Activated T-helper 2 cell treated with anti-CD3 and anti-CD28 coated beads, Interferon-gamma antibody, Interleukin-2, Interleukin-4, amounts not matched to agents 10 μg/mL and 5 μg/mL and 100 μg/mL, durations not matched to agents 14 hours and 24 hours and 36 hours (primary cell): ENCODE measurements at regions not wholly inside any gene's neighbourhood (a gene's known extent, or its start where the extent isn't known, plus 50 kb on each side); places are given as distances from the start of the nearest gene placed in this dataset.

Experiments
- DNase-seq: peaks from one replicate; pipeline ENCODE4 v3.0.0; 2021; ENCODE audit warnings: low spot score
- H3K27ac Mint-ChIP-seq: one replicate; pipeline ENCODE4 v1.8.0; 2021; ENCODE audit warnings: mixed read lengths
- H3K27me3 Mint-ChIP-seq: one replicate; pipeline ENCODE4 v1.8.0; 2021; ENCODE audit warnings: low read depth, mixed read lengths
- H3K36me3 Mint-ChIP-seq: one replicate; pipeline ENCODE4 v1.8.0; 2021; ENCODE audit warnings: low read depth, mixed read lengths
- H3K4me1 Mint-ChIP-seq: one replicate; pipeline ENCODE4 v1.8.0; 2021; ENCODE audit warnings: low read depth, mixed read lengths
- H3K4me3 Mint-ChIP-seq: one replicate; pipeline ENCODE4 v1.8.0; 2021; ENCODE audit warnings: low read depth, mild to moderate bottlenecking, moderate library complexity, mixed read lengths
- H3K9me3 Mint-ChIP-seq: one replicate; pipeline ENCODE4 v1.8.0; 2021; ENCODE audit warnings: mixed read lengths
- intact Hi-C: fragments of 100-400 bp; cut with micrococcal nuclease; formaldehyde crosslinking; loops from one replicate; pipeline ENCODE4 v1.15.1; 2023

- Mint-ChIP-seq H3K4me3 (no peak overlapping the region), H3K27ac (no peak overlapping the region), H3K36me3 (no peaks in the 10 kb centered on the region), H3K27me3 (no peaks in the 10 kb centered on the region), H3K4me1 (no peaks in the 10 kb centered on the region), H3K9me3 (no peaks in the 10 kb centered on the region)
- no peak for DNase-seq
- intact Hi-C loops = no loop called here
These were observed 491.7 kb downstream of the DHX35 start for GRCh38 chr20:39453890-39454289.

- no peaks in the 10 kb centered on the region for H3K4me1 Mint-ChIP-seq
- intact Hi-C loops = no loop called here
- H3K27ac Mint-ChIP-seq = no peak overlapping the region
These were observed 490.6 kb downstream of the DHX35 start for GRCh38 chr20:39452583-39453340.

GRCh38 chr20:39451386-39451785, 489.2 kb downstream of the DHX35 start:
- no peaks in the 10 kb centered on the region for H3K36me3 Mint-ChIP-seq
- no peaks in the 10 kb centered on the region for H3K27me3 Mint-ChIP-seq
- no peaks in the 10 kb centered on the region for H3K9me3 Mint-ChIP-seq
- H3K27ac Mint-ChIP-seq = no peak overlapping the region
- no peaks in the 10 kb centered on the region for H3K4me1 Mint-ChIP-seq
- intact Hi-C loops = no loop called here
- no peak for DNase-seq
- no peak overlapping the region for H3K4me3 Mint-ChIP-seq

More at GRCh38 chr20:39452583-39453340, 490.6 kb downstream of the DHX35 start:
- DNase-seq = no peak
- Mint-ChIP-seq H3K9me3 (no peaks in the 10 kb centered on the region), H3K4me3 (no peak overlapping the region), H3K27me3 (no peaks in the 10 kb centered on the region), H3K36me3 (no peaks in the 10 kb centered on the region)

GRCh38 chr20:39446397-39446796, 484.3 kb downstream of the DHX35 start:
- Mint-ChIP-seq H3K27ac (no peak overlapping the region), H3K9me3 (no peaks in the 10 kb centered on the region), H3K4me1 (no peaks in the 10 kb centered on the region), H3K36me3 (no peaks in the 10 kb centered on the region), H3K4me3 (no peak overlapping the region), H3K27me3 (no peaks in the 10 kb centered on the region)
- DNase-seq = no peak
- intact Hi-C loops = no loop called here

GRCh38 chr20:39445095-39445494, 483.0 kb downstream of the DHX35 start:
- Mint-ChIP-seq H3K27ac (no peak overlapping the region), H3K4me1 (no peaks in the 10 kb centered on the region), H3K27me3 (no peaks in the 10 kb centered on the region), H3K9me3 (no peaks in the 10 kb centered on the region), H3K4me3 (no peak overlapping the region), H3K36me3 (no peaks in the 10 kb centered on the region)
- no peak for DNase-seq
- intact Hi-C loops = no loop called here

GRCh38 chr20:39433466-39433865, 471.3 kb downstream of the DHX35 start:
- Mint-ChIP-seq H3K9me3 (peaks cover 4% of the 10 kb centered on the region), H3K27me3 (no peaks in the 10 kb centered on the region), H3K36me3 (no peaks in the 10 kb centered on the region), H3K27ac (no peak overlapping the region), H3K4me3 (no peak overlapping the region), H3K4me1 (no peaks in the 10 kb centered on the region)
- intact Hi-C loops = no loop called here
- no peak for DNase-seq

GRCh38 chr20:39431091-39431880, 469.1 kb downstream of the DHX35 start:
- no peak for DNase-seq
- Mint-ChIP-seq H3K36me3 (no peaks in the 10 kb centered on the region), H3K9me3 (peaks cover 4% of the 10 kb centered on the region), H3K4me1 (no peaks in the 10 kb centered on the region), H3K27ac (no peak overlapping the region), H3K4me3 (no peak overlapping the region), H3K27me3 (no peaks in the 10 kb centered on the region)
- intact Hi-C loops = no loop called here

GRCh38 chr20:39429726-39430125, 467.6 kb downstream of the DHX35 start:
- peaks cover 4% of the 10 kb centered on the region for H3K9me3 Mint-ChIP-seq
- no peak for DNase-seq
- no peaks in the 10 kb centered on the region for H3K27me3 Mint-ChIP-seq
- H3K4me1 Mint-ChIP-seq = no peaks in the 10 kb centered on the region
- intact Hi-C loops = no loop called here
- H3K27ac Mint-ChIP-seq = no peak overlapping the region
- H3K36me3 Mint-ChIP-seq = no peaks in the 10 kb centered on the region
- no peak overlapping the region for H3K4me3 Mint-ChIP-seq

GRCh38 chr20:39424962-39425678, 463.0 kb downstream of the DHX35 start:
- Mint-ChIP-seq H3K36me3 (no peaks in the 10 kb centered on the region), H3K27ac (no peak overlapping the region), H3K4me3 (no peak overlapping the region)

GRCh38 chr20:39421571-39422105, 459.5 kb downstream of the DHX35 start:
- Mint-ChIP-seq H3K4me3 (no peak overlapping the region), H3K27ac (no peak overlapping the region), H3K4me1 (no peaks in the 10 kb centered on the region), H3K36me3 (no peaks in the 10 kb centered on the region), H3K9me3 (no peaks in the 10 kb centered on the region), H3K27me3 (no peaks in the 10 kb centered on the region)
- intact Hi-C loops = no loop called here
- no peak for DNase-seq

More at GRCh38 chr20:39424962-39425678, 463.0 kb downstream of the DHX35 start:
- H3K9me3 Mint-ChIP-seq = no peaks in the 10 kb centered on the region
- intact Hi-C loops = no loop called here
- no peaks in the 10 kb centered on the region for H3K27me3 Mint-ChIP-seq
- H3K4me1 Mint-ChIP-seq = no peaks in the 10 kb centered on the region
- no peak for DNase-seq

GRCh38 chr20:39412091-39412490, 449.9 kb downstream of the DHX35 start:
- H3K4me3 Mint-ChIP-seq = no peak overlapping the region
- no peaks in the 10 kb centered on the region for H3K27me3 Mint-ChIP-seq
- intact Hi-C loops = no loop called here
- DNase-seq = no peak
- H3K9me3 Mint-ChIP-seq = no peaks in the 10 kb centered on the region
- no peaks in the 10 kb centered on the region for H3K4me1 Mint-ChIP-seq
- H3K27ac Mint-ChIP-seq = no peak overlapping the region
- no peaks in the 10 kb centered on the region for H3K36me3 Mint-ChIP-seq

GRCh38 chr20:39399463-39399862, 437.3 kb downstream of the DHX35 start:
- no peak for DNase-seq
- no peaks in the 10 kb centered on the region for H3K36me3 Mint-ChIP-seq
- no peaks in the 10 kb centered on the region for H3K27me3 Mint-ChIP-seq
- intact Hi-C loops = no loop called here
- H3K4me3 Mint-ChIP-seq = no peak overlapping the region
- no peaks in the 10 kb centered on the region for H3K4me1 Mint-ChIP-seq
- no peak overlapping the region for H3K27ac Mint-ChIP-seq
- H3K9me3 Mint-ChIP-seq = no peaks in the 10 kb centered on the region
